SJSA1 (cell line): ENCODE measurements at regions not wholly inside any gene's neighbourhood (a gene's known extent, or its start where the extent isn't known, plus 50 kb on each side); places are given as distances from the start of the nearest gene placed in this dataset.
"Not testable (repeated sequence)": the region's sequence is repeated elsewhere in the genome, so short reads cannot be mapped to it uniquely, and the experiment has no call there.

Source experiments
- DNase-seq, 2 experiments: peaks; one replicate each; pipeline ENCODE4 v3.0.0-alpha.2; 2015 to 2020; ENCODE audit warnings: low spot score in 2 of 2, low read depth in 1 of 2
- H3K27ac ChIP-seq: fragments of 250-450 bp; sonication (Bioruptor Pico); 2 replicates; pipeline ENCODE4 v1.5.1; 2020; ENCODE audit warnings: mild to moderate bottlenecking, moderate library complexity
- H3K27me3 ChIP-seq: fragments of 250-450 bp; sonication (Bioruptor Pico); replicated peaks from 2 replicates; pipeline ENCODE4 v1.5.1; 2020; ENCODE audit warnings: mild to moderate bottlenecking, moderate library complexity
- H3K36me3 ChIP-seq: fragments of 250-450 bp; sonication (Bioruptor Pico); 2 replicates; pipeline ENCODE4 v1.5.1; 2020; ENCODE audit warnings: mild to moderate bottlenecking
- H3K4me1 ChIP-seq: fragments of 250-450 bp; sonication (Bioruptor Pico); replicated peaks from 2 replicates; pipeline ENCODE4 v1.6.1; 2021; ENCODE audit warnings: mild to moderate bottlenecking
- H3K4me3 ChIP-seq: fragments of 250-450 bp; sonication (Bioruptor Pico); 2 replicates; pipeline ENCODE4 v1.5.1; 2020; ENCODE audit warnings: mild to moderate bottlenecking
- H3K9me3 ChIP-seq: fragments of 250-450 bp; sonication (Bioruptor Pico); replicated peaks from 2 replicates; pipeline ENCODE4 v1.5.1; 2020; ENCODE audit warnings: mild to moderate bottlenecking

DNA sequence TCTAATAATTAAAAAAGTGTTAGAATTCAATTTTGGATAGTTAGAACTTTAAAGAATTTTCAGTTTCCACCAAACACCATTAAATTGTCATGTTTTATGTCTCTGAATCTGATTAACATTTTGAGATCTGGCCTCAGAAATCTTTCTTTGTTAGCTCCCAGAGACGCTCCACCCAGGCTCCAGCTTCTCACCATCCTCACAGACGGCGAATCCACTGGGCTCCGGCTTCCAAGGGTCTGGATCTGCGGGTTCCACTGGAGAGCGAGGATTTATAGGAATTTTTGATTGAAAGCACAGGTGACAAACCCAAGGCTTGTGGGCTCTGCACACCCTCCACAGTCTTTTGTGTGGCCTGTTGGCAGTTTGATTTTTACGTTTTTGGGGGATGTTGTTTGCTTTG is 160.6 kb downstream of the URI1 start:
- DNase-seq, result no peak
- Histone ChIP-seq H3K27me3 (no peaks in the 10 kb centered on the region), H3K36me3 (no peaks in the 10 kb centered on the region), H3K4me1 (no peaks in the 10 kb centered on the region), H3K9me3 (no peaks in the 10 kb centered on the region), H3K27ac (no peak overlapping the region), H3K4me3 (no peak overlapping the region)

GRCh38 chr19:30103981-30104380 is 161.9 kb downstream of the URI1 start:
- Histone ChIP-seq H3K4me3 (no peak overlapping the region), H3K27ac (no peak overlapping the region), H3K4me1 (no peaks in the 10 kb centered on the region), H3K9me3 (no peaks in the 10 kb centered on the region), H3K27me3 (0 out of 2 replicates have a peak, but pooled peaks cover 2% of the 10 kb centered on the region), H3K36me3 (no peaks in the 10 kb centered on the region)
- DNase-seq, result no peak

DNA sequence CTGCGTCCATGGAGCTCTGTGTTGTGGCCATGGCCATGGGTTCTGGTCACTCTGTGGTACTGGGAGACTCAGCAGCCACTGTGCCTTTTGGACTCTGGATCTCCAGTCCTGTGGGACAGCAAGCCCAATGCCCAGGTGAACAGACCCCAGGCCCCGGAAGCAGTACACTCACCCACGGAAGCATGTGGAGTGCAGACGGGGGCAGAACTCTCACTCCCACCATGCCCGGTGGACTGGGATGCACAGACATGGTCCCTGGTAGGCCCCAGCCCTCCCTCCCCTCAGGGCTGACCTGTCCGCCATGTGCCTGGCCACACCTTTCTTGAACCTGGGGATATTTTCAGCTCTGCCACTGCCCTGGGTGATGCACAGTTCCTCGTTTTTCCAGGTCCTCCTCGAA is 163.3 kb downstream of the URI1 start:
- Histone ChIP-seq H3K9me3 (no peaks in the 10 kb centered on the region), H3K27me3 (0 out of 2 replicates have a peak, but pooled peaks cover 2% of the 10 kb centered on the region), H3K4me3 (no peak overlapping the region), H3K27ac (no peak overlapping the region), H3K36me3 (no peaks in the 10 kb centered on the region), H3K4me1 (no peaks in the 10 kb centered on the region)
- DNase-seq, result no peak

GRCh38 chr19:30105727-30106126 is 163.7 kb downstream of the URI1 start:
- DNase-seq, result no peak
- Histone ChIP-seq H3K27me3 (0 out of 2 replicates have a peak, but pooled peaks cover 2% of the 10 kb centered on the region), H3K36me3 (no peaks in the 10 kb centered on the region), H3K4me3 (no peak overlapping the region), H3K4me1 (no peaks in the 10 kb centered on the region), H3K27ac (no peak overlapping the region), H3K9me3 (no peaks in the 10 kb centered on the region)

- 0 out of 2 replicates have a peak, but pooled peaks cover 2% of the 10 kb centered on the region for H3K27me3 ChIP-seq
- H3K27ac ChIP-seq, result no peak overlapping the region
- no peak for DNase-seq
Observed at GRCh38 chr19:30106417-30107095, 164.5 kb downstream of the URI1 start.

DNA sequence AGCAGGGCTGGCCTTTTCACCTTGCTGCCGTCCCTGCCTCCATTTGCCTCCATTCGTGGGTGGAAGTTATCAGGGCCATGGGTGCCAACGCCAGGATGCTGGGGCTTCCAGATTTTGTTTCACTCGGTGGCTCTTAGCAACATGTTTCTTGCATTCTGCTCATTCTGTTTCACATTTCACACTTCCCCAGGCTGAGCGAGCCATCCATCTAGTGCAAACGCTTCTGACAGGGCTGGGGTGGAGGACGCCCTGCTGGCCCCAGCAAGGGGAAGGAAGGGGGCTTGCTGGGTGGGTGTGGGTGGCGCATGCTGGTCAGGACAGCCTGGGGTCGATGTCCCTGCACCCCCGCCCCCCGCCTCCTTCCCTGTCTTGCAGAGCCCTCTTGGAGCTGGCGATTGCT is 165.2 kb downstream of the URI1 start:
- no peaks in the 10 kb centered on the region for H3K9me3 ChIP-seq
- no peaks in the 10 kb centered on the region for H3K36me3 ChIP-seq
- H3K27ac ChIP-seq, result no peak overlapping the region
- DNase-seq, result no peak
- 0 out of 2 replicates have a peak, but pooled peaks cover 2% of the 10 kb centered on the region for H3K27me3 ChIP-seq
- H3K4me3 ChIP-seq, result no peak overlapping the region
- H3K4me1 ChIP-seq, result no peaks in the 10 kb centered on the region

More at GRCh38 chr19:30106417-30107095, 164.5 kb downstream of the URI1 start:
- no peaks in the 10 kb centered on the region for H3K4me1 ChIP-seq
- H3K4me3 ChIP-seq, result no peak overlapping the region
- H3K36me3 ChIP-seq, result no peaks in the 10 kb centered on the region
- H3K9me3 ChIP-seq, result no peaks in the 10 kb centered on the region

GRCh38 chr19:30109565-30109964 is 167.5 kb downstream of the URI1 start:
- Histone ChIP-seq H3K27me3 (0 out of 2 replicates have a peak, but pooled peaks cover 2% of the 10 kb centered on the region), H3K9me3 (no peaks in the 10 kb centered on the region), H3K36me3 (no peaks in the 10 kb centered on the region), H3K27ac (no peak overlapping the region), H3K4me3 (no peak overlapping the region), H3K4me1 (no peaks in the 10 kb centered on the region)
- no peak for DNase-seq

- Histone ChIP-seq H3K27me3 (0 out of 2 replicates have a peak, but pooled peaks cover 2% of the 10 kb centered on the region), H3K4me1 (no peaks in the 10 kb centered on the region), H3K36me3 (no peaks in the 10 kb centered on the region), H3K27ac (no peak overlapping the region), H3K4me3 (no peak overlapping the region), H3K9me3 (no peaks in the 10 kb centered on the region)
- DNase-seq, result no peak
Observed at GRCh38 chr19:30111021-30111855, 169.2 kb downstream of the URI1 start.

GRCh38 chr19:30112171-30112570 is 170.1 kb downstream of the URI1 start:
- no peak for DNase-seq
- no peaks in the 10 kb centered on the region for H3K9me3 ChIP-seq
- H3K4me1 ChIP-seq, result no peaks in the 10 kb centered on the region
- H3K4me3 ChIP-seq, result no peak overlapping the region
- no peaks in the 10 kb centered on the region for H3K36me3 ChIP-seq
- H3K27ac ChIP-seq, result no peak overlapping the region
- H3K27me3 ChIP-seq, result 0 out of 2 replicates have a peak, but pooled peaks cover 2% of the 10 kb centered on the region

DNA sequence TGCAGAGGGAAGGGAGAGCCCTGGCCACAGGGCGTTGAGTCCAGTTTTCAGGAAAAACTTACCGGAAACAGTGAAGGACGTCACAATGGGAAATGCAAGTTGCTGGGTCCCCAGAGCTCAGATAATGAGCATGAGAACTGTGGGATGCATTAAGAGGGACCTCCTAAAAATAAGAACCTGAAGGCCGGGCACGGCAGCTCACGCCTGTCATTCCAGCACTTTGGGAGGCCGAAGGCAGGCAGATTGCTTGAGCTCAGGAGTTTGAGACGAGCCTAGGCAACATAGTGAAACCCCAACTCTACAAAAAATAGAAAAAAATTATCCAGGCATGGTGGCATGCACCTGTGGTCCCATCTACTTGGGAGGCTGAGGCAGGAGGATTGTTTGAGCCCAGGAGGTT is 170.6 kb downstream of the URI1 start:
- DNase-seq, result no peak
- Histone ChIP-seq H3K4me3 (no peak overlapping the region), H3K9me3 (no peaks in the 10 kb centered on the region), H3K36me3 (no peaks in the 10 kb centered on the region), H3K27me3 (0 out of 2 replicates have a peak, but pooled peaks cover 2% of the 10 kb centered on the region), H3K27ac (no peak overlapping the region), H3K4me1 (no peaks in the 10 kb centered on the region)

DNA sequence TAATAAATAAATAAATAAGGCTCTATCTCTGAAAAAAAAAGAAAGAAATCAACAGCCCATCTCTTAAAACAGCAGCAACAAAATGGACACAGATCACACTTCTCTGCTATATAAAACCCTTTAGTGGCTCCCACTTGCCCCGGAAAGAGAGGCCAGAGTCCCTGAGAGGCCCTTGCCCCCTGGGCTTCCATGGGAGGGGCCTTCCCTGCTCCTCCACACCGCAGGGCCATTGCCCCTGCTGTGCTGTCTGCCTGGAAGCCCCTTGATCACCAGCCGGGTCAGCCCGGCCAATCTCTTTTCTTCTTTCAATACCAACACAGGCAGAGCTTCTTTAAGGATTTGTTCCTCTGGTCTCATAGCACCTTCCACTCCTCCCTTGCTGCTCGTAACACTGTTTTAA is 171.1 kb downstream of the URI1 start:
- no peak for DNase-seq
- H3K36me3 ChIP-seq, result no peaks in the 10 kb centered on the region
- no peaks in the 10 kb centered on the region for H3K9me3 ChIP-seq

DNA sequence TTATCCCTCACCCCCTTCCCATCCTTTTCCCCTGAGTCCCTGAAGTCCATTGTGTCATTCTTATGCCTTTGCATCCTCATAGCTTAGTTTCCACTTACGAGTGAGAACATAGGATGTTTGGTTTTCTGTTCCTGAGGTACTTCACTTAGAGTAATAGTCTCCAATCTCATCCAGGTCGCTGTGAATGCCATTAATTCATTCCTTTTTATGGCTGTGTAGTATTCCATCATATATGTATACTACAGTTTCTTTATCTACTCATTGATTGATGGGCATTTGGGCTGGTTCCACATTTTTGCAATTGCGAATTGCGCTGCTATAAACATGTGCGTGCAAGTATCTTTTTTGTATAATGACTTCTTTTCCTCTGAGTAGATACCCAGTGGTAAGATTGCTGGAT is 172.1 kb downstream of the URI1 start:
- H3K27ac ChIP-seq, H3K4me3 ChIP-seq, H3K36me3 ChIP-seq, H3K9me3 ChIP-seq, DNase-seq, H3K4me1 ChIP-seq, H3K27me3 ChIP-seq: not testable (repeated sequence)

More for the DNA sequence above, 171.1 kb downstream of the URI1 start:
- Histone ChIP-seq H3K4me1 (no peaks in the 10 kb centered on the region), H3K27me3 (0 out of 2 replicates have a peak, but pooled peaks cover 2% of the 10 kb centered on the region), H3K27ac (no peak overlapping the region), H3K4me3 (no peak overlapping the region)

DNA sequence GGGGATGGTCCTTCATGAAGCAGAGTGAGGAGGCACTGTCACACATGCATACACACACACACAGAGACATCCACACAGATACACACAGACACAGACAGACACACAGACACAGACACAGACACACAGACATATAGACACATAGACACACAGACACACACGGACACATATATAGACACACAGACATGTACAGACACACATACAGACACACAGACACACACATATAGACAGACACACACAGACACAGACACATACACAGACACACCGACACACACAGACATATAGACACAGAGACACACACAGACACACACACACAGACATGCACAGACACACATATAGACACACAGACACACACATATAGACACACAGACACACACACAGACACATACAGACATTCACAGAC is 173.9 kb downstream of the URI1 start:
- DNase-seq, result no peak
- H3K27me3 ChIP-seq, result no peaks in the 10 kb centered on the region
- H3K9me3 ChIP-seq, result no peaks in the 10 kb centered on the region
- no peak overlapping the region for H3K27ac ChIP-seq
- H3K36me3 ChIP-seq, result no peaks in the 10 kb centered on the region
- no peak overlapping the region for H3K4me3 ChIP-seq
- H3K4me1 ChIP-seq, result no peaks in the 10 kb centered on the region

- H3K9me3 ChIP-seq, result no peaks in the 10 kb centered on the region
- H3K27ac ChIP-seq, result no peak overlapping the region
- H3K4me3 ChIP-seq, result no peak overlapping the region
- no peaks in the 10 kb centered on the region for H3K36me3 ChIP-seq
- H3K4me1 ChIP-seq, result no peaks in the 10 kb centered on the region
- no peaks in the 10 kb centered on the region for H3K27me3 ChIP-seq
- no peak for DNase-seq
Observed at GRCh38 chr19:30116530-30116929, 174.5 kb downstream of the URI1 start.
